GM12878 (cell line): ENCODE measurements at regions not wholly inside any gene's neighbourhood (a gene's known extent, or its start where the extent isn't known, plus 50 kb on each side); places are given as distances from the start of the nearest gene placed in this dataset.

Experiments used
- ATAC-seq: fragments of 200-7000 bp; cut with Tn5 transposase; 3 replicates; pipeline ENCODE4 v1.9.1; 2020; ENCODE audit warnings: mild to moderate bottlenecking, moderate library complexity
- BruUV-seq: library from RNA; stranded (reverse); fragments of 400-500 nt; replicated peaks from 2 replicates; lab custom pipeline; 2021; lab: Mats Ljungman, UMichigan
- CTCF ChIA-PET: fragments of 300-600 bp; sonication (Branson Sonifier 250); formaldehyde crosslinking; extraction: SDS; loops from one replicate; lab custom pipeline; 2021; ENCODE audit warnings: inconsistent platforms; lab: Yijun Ruan, JAX
- POLR2A ChIA-PET: fragments of 350-600 bp; formaldehyde crosslinking; extraction: SDS; loops from one replicate; lab custom pipeline; 2021; ENCODE audit warnings: inconsistent platforms; lab: Charles Lee
- RAD21 ChIA-PET: fragments of 300-600 bp; sonication (Branson Sonifier 250); formaldehyde crosslinking; loops from one replicate; lab custom pipeline; 2023; ENCODE audit warnings: antibody characterized with exemption; ENCODE audit not compliant: unreplicated experiment; lab: Charles Lee
- SMC1A ChIA-PET: fragments of 300-600 bp; sonication (Branson Sonifier 250); formaldehyde crosslinking; loops from one replicate; lab custom pipeline; 2023; ENCODE audit not compliant: unreplicated experiment, uncharacterized antibody; lab: Charles Lee
- DNase-seq: peaks from one replicate; pipeline ENCODE4 v3.0.0-alpha.2; 2011; ENCODE audit warnings: low read depth, low spot score
- FAIRE-seq: peaks from 3 replicates; lab custom pipeline; 2011; peaks lifted over from hg19 to GRCh38; lab: Jason Lieb, UNC
- H2AFZ ChIP-seq: 2 replicates; pipeline ENCODE4 v1.6.0; 2011; ENCODE audit warnings: low read depth, low read length, control low read depth; ENCODE audit not compliant: control insufficient read depth
- H3K27ac ChIP-seq: 2 replicates; pipeline ENCODE4 v1.5.1; 2011; ENCODE audit warnings: control low read depth; ENCODE audit not compliant: control insufficient read depth, insufficient read depth
- H3K27me3 ChIP-seq, 2 experiments: replicated peaks in 1 of 2; 2 replicates each; pipeline versions ENCODE4 v1.6.0 to v1.6.1; 2011; ENCODE audit warnings: low read length in 1 of 2; ENCODE audit not compliant: control insufficient read depth in 2 of 2, insufficient read depth in 2 of 2
- H3K36me3 ChIP-seq, 2 experiments: 2 replicates each; pipeline ENCODE4 v1.5.1; 2011; ENCODE audit warnings: low read length in 1 of 2; ENCODE audit not compliant: control insufficient read depth in 2 of 2, insufficient read depth in 2 of 2
- H3K4me1 ChIP-seq: 2 replicates; pipeline ENCODE4 v1.6.1; 2011; ENCODE audit warnings: mild to moderate bottlenecking, low read length, moderate library complexity, mixed read lengths; ENCODE audit not compliant: control insufficient read depth, insufficient read depth
- H3K4me2 ChIP-seq: 2 replicates; pipeline ENCODE4 v1.6.0; 2011; ENCODE audit warnings: control low read depth; ENCODE audit not compliant: control insufficient read depth, insufficient read depth
- H3K4me3 ChIP-seq: fragments of 200-600 bp; sonication (generic); 2 replicates; pipeline ENCODE4 v1.5.1; 2016
- H3K79me2 ChIP-seq: 2 replicates; pipeline ENCODE4 v1.6.0; 2011; ENCODE audit warnings: low read length; ENCODE audit not compliant: control insufficient read depth, insufficient read depth
- H3K9ac ChIP-seq: 2 replicates; pipeline ENCODE4 v1.8.0; 2011; ENCODE audit warnings: low read length, control low read depth, mixed read lengths; ENCODE audit not compliant: control insufficient read depth, insufficient read depth
- H3K9me3 ChIP-seq: replicated peaks from 3 replicates; pipeline ENCODE4 v1.5.1; 2011; ENCODE audit warnings: mild to moderate bottlenecking, low read length; ENCODE audit not compliant: control insufficient read depth, insufficient read depth
- H4K20me1 ChIP-seq: 2 replicates; pipeline ENCODE4 v1.6.0; 2011; ENCODE audit not compliant: control insufficient read depth, insufficient read depth
- BHLHE40 ChIP-seq, 2 experiments: fragments of 450-650 bp in 1 of 2; IDR thresholded peaks; 2 replicates each; pipeline ENCODE4 v1.6.1; 2011 to 2017; ENCODE audit warnings: low read depth in 2 of 2, borderline replicate concordance in 1 of 2, improper control_type of control experiment in 1 of 2, low read length in 1 of 2, mild to moderate bottlenecking in 1 of 2
- CEBPZ ChIP-seq: fragments of 150-350 bp; IDR thresholded peaks from 2 replicates; pipeline ENCODE4 v1.6.1; 2016; ENCODE audit warnings: low read depth, low read length
- EP300 ChIP-seq, 2 experiments: fragments of 150-350 bp in 1 of 2; IDR thresholded peaks; 2 replicates each; pipeline ENCODE4 v1.6.1; 2011 to 2012; ENCODE audit warnings: low read depth in 2 of 2, low read length in 2 of 2, borderline replicate concordance in 1 of 2, improper control_type of control experiment in 1 of 2, inconsistent platforms in 1 of 2; ENCODE audit not compliant: control insufficient read depth in 1 of 2
- NR2C2 ChIP-seq: IDR thresholded peaks from 2 replicates; pipeline ENCODE4 v1.6.1; 2011; ENCODE audit warnings: borderline replicate concordance, low read depth; ENCODE audit not compliant: control insufficient read depth, insufficient read length
- RAD21 ChIP-seq: IDR thresholded peaks from 2 replicates; pipeline ENCODE4 v1.6.1; 2011; ENCODE audit warnings: mild to moderate bottlenecking, low read depth, low read length, moderate library complexity; ENCODE audit not compliant: insufficient read depth
- RUNX3 ChIP-seq: IDR thresholded peaks from 2 replicates; pipeline ENCODE4 v1.6.1; 2012; ENCODE audit warnings: low read length, inconsistent platforms
- TARDBP ChIP-seq: IDR thresholded peaks from 2 replicates; pipeline ENCODE4 v1.6.1; 2016; ENCODE audit warnings: borderline replicate concordance
- TBL1XR1 ChIP-seq: IDR thresholded peaks from 2 replicates; pipeline ENCODE4 v1.6.1; 2012; ENCODE audit warnings: low read depth, low read length, improper control_type of control experiment
- ZBTB33 ChIP-seq: fragments of 450-650 bp; IDR thresholded peaks from 2 replicates; pipeline ENCODE4 v1.6.1; 2017; ENCODE audit warnings: mild to moderate bottlenecking
- ZNF592 ChIP-seq: fragments of 450-650 bp; IDR thresholded peaks from 2 replicates; pipeline ENCODE4 v1.6.1; 2017; ENCODE audit warnings: mild to moderate bottlenecking, moderate library complexity
- WGBS: methylation state at CpG from one replicate; pipeline ENCODE4 v1.1.6; 2016; ENCODE audit warnings: low lambda C conversion rate; ENCODE audit not compliant: insufficient replicate concordance, insufficient coverage; ENCODE audit errors: missing lambda C conversion rate; 5-methylcytosine and 5-hydroxymethylcytosine counted together
- in situ Hi-C: fragments of 300-500 bp; cut with MboI; formaldehyde crosslinking; loops from 9 replicates; pipeline ENCODE4 v1.14.3; 2018; ENCODE audit warnings: mixed read lengths
- intact Hi-C: fragments of 100-400 bp; cut with micrococcal nuclease; formaldehyde crosslinking; loops from one replicate; pipeline ENCODE4 v1.14.2; 2022; ENCODE audit not compliant: unreplicated experiment

GRCh38 chr10:64873959-64874358, 1352.8 kb downstream of the REEP3 start:
- Histone ChIP-seq H3K27me3 (no peaks in the 10 kb centered on the region), H3K36me3 (no peaks in the 10 kb centered on the region), H3K79me2 (no peaks in the 10 kb centered on the region), H3K4me3 (no peak overlapping the region), H3K9me3 (no peaks in the 10 kb centered on the region), H3K9ac (no peak overlapping the region), H2AFZ (no peak overlapping the region), H4K20me1 (no peaks in the 10 kb centered on the region)
- DNase-seq, result no peak
- 0% methylated on average over 2 of the region's 2 CpGs for WGBS
- no peak for FAIRE-seq
- no TSS peak for BruUV-seq
- in situ Hi-C loops, result no loop called here
- intact Hi-C loops, result no loop called here
- RAD21 ChIA-PET, result no interaction called here
- TF ChIP-seq BHLHE40 (IDR thresholded peaks at IDR 0.05; ENCODE audit: borderline replicate concordance in 1 of 2, low read depth in 2 of 2, low read length in 1 of 2) (no peak), RAD21 (no peak), EP300 (IDR thresholded peaks at IDR 0.05; ENCODE audit: borderline replicate concordance in 1 of 2, control insufficient read depth in 1 of 2, low read depth in 2 of 2, low read length in 2 of 2) (no peak), TBL1XR1 (no peak), RUNX3 (no peak), NR2C2 (no peak), CEBPZ (no peak), TARDBP (no peak), ZNF592 (no peak), ZBTB33 (no peak)
- TF ChIP-seq, all 136 proteins: peak for 0
- no peaks in the 10 kb centered on the region for H3K4me1 ChIP-seq
- ChIA-PET POLR2A (no interaction called here), CTCF (no interaction called here), SMC1A (interaction anchor here (0.8 kb wide), 2 partner anchors 11 to 59 kb away, joined by 3 read pairs; no protein-coding TSS in a partner anchor)
- no peak overlapping the region for H3K27ac ChIP-seq
- no peak overlapping the region for H3K4me2 ChIP-seq
- no peak for ATAC-seq
